H9 (cell line): ENCODE measurements at regions not wholly inside any gene's neighbourhood (a gene's known extent, or its start where the extent isn't known, plus 50 kb on each side); places are given as distances from the start of the nearest gene placed in this dataset.

Experiments used
- DNase-seq: peaks from one replicate; pipeline ENCODE4 v3.0.0-alpha.2; 2017
- H2AFZ ChIP-seq: one replicate; pipeline ENCODE4 v1.6.1; 2013; ENCODE audit warnings: mild to moderate bottlenecking, low read length, control low read depth, moderate library complexity
- H2AK5ac ChIP-seq: 2 replicates; pipeline ENCODE4 v1.6.1; 2013; ENCODE audit warnings: low read length, control low read depth, mixed read lengths; ENCODE audit not compliant: insufficient read length
- H2BK120ac ChIP-seq: one replicate; pipeline ENCODE4 v1.6.1; 2013; ENCODE audit warnings: low read depth, mild to moderate bottlenecking, low read length, control low read depth, inconsistent platforms; ENCODE audit not compliant: poor library complexity, severe bottlenecking
- H2BK12ac ChIP-seq: 2 replicates; pipeline ENCODE4 v1.6.1; 2013; ENCODE audit warnings: low read length, control low read depth, mixed read lengths, low read depth; ENCODE audit not compliant: insufficient read length
- H2BK15ac ChIP-seq: 2 replicates; pipeline ENCODE4 v1.6.1; 2013; ENCODE audit warnings: low read depth, low read length, control low read depth
- H2BK20ac ChIP-seq: one replicate; pipeline ENCODE4 v1.6.1; 2013; ENCODE audit warnings: low read depth, mild to moderate bottlenecking, low read length, control low read depth, inconsistent platforms; ENCODE audit not compliant: poor library complexity, severe bottlenecking
- H2BK5ac ChIP-seq: 2 replicates; pipeline ENCODE4 v1.6.1; 2013; ENCODE audit warnings: low read length, control low read depth, mixed read lengths; ENCODE audit not compliant: insufficient read length
- H3K14ac ChIP-seq: 2 replicates; pipeline ENCODE4 v1.6.1; 2013; ENCODE audit warnings: low read length, control low read depth; ENCODE audit not compliant: insufficient read depth
- H3K18ac ChIP-seq: 2 replicates; pipeline ENCODE4 v1.6.1; 2013; ENCODE audit warnings: low read depth, mild to moderate bottlenecking, mixed read lengths, low read length, control low read depth; ENCODE audit not compliant: insufficient read length
- H3K23ac ChIP-seq: 2 replicates; pipeline ENCODE4 v1.6.1; 2013; ENCODE audit warnings: low read length, control low read depth, mixed read lengths, low read depth; ENCODE audit not compliant: insufficient read length
- H3K23me2 ChIP-seq: 2 replicates; pipeline ENCODE4 v1.6.1; 2013; ENCODE audit warnings: low read depth, mild to moderate bottlenecking, mixed read lengths, low read length, control low read depth; ENCODE audit not compliant: insufficient read length, poor library complexity, severe bottlenecking
- H3K27ac ChIP-seq: 2 replicates; pipeline ENCODE4 v1.5.1; 2013; ENCODE audit warnings: low read length, control low read depth, mixed read lengths, low read depth; ENCODE audit not compliant: insufficient read length
- H3K27me3 ChIP-seq: 2 replicates; pipeline ENCODE4 v1.6.1; 2013; ENCODE audit warnings: low read length, control low read depth, inconsistent platforms; ENCODE audit not compliant: insufficient read depth
- H3K4ac ChIP-seq: 2 replicates; pipeline ENCODE4 v1.6.1; 2013; ENCODE audit warnings: low read depth, mild to moderate bottlenecking, control low read depth, inconsistent platforms, low read length, moderate library complexity
- H3K4me1 ChIP-seq: 2 replicates; pipeline ENCODE4 v1.6.1; 2013; ENCODE audit warnings: low read length, control low read depth, inconsistent platforms; ENCODE audit not compliant: insufficient read depth
- H3K4me2 ChIP-seq: 2 replicates; pipeline ENCODE4 v1.6.1; 2013; ENCODE audit warnings: low read length, control low read depth, mixed read lengths; ENCODE audit not compliant: insufficient read length, insufficient read depth
- H3K56ac ChIP-seq: 2 replicates; pipeline ENCODE4 v1.6.1; 2013; ENCODE audit warnings: low read depth, mild to moderate bottlenecking, mixed read lengths, low read length, control low read depth; ENCODE audit not compliant: insufficient read length
- H3K79me1 ChIP-seq: 2 replicates; pipeline ENCODE4 v1.6.1; 2013; ENCODE audit warnings: low read depth, mild to moderate bottlenecking, moderate library complexity, low read length, control low read depth, inconsistent platforms; ENCODE audit not compliant: insufficient read depth, poor library complexity, severe bottlenecking
- H3K79me2 ChIP-seq: 2 replicates; pipeline ENCODE4 v1.6.1; 2013; ENCODE audit warnings: low read length, control low read depth, inconsistent platforms; ENCODE audit not compliant: insufficient read depth
- H3K9ac ChIP-seq: 2 replicates; pipeline ENCODE4 v1.6.1; 2013; ENCODE audit warnings: low read length, control low read depth, mixed read lengths; ENCODE audit not compliant: insufficient read length; ENCODE audit errors: extremely low read depth
- H3K9me3 ChIP-seq: one replicate; pipeline ENCODE4 v1.6.1; 2013; ENCODE audit warnings: low read depth, low read length, inconsistent platforms; ENCODE audit not compliant: control insufficient read depth
- H3T11ph ChIP-seq: one replicate; pipeline ENCODE4 v1.6.1; 2013; ENCODE audit warnings: mild to moderate bottlenecking, low read length, control low read depth, inconsistent platforms
- H4K20me1 ChIP-seq: one replicate; pipeline ENCODE4 v1.6.1; 2013; ENCODE audit not compliant: control insufficient read depth, insufficient read length, insufficient read depth
- H4K5ac ChIP-seq: 2 replicates; pipeline ENCODE4 v1.6.1; 2013; ENCODE audit warnings: low read depth, mild to moderate bottlenecking, mixed read lengths, low read length, control low read depth; ENCODE audit not compliant: insufficient read length
- H4K8ac ChIP-seq: replicated peaks from 2 replicates; pipeline ENCODE4 v1.6.1; 2013; ENCODE audit warnings: low read length, control low read depth, mixed read lengths, low read depth; ENCODE audit not compliant: insufficient read length
- H4K91ac ChIP-seq: 2 replicates; pipeline ENCODE4 v1.6.1; 2013; ENCODE audit warnings: low read depth, mild to moderate bottlenecking, moderate library complexity, mixed read lengths, low read length, control low read depth; ENCODE audit not compliant: insufficient read length
- H3K27ac Mint-ChIP-seq, 3 experiments: 2 replicates in 2 of 3; 3 replicates in 1 of 3; pipeline ENCODE4 v1.8.0; 2020 to 2021; ENCODE audit warnings: mixed read lengths in 3 of 3, mild to moderate bottlenecking in 1 of 3, moderate library complexity in 1 of 3
- H3K27me3 Mint-ChIP-seq: 2 replicates; pipeline ENCODE4 v1.8.0; 2021; ENCODE audit warnings: low read depth, mild to moderate bottlenecking, moderate library complexity, mixed read lengths
- H3K36me3 Mint-ChIP-seq, 3 experiments: 2 replicates in 2 of 3; 3 replicates in 1 of 3; pipeline ENCODE4 v1.8.0; 2020 to 2021; ENCODE audit warnings: low read depth in 3 of 3, mixed read lengths in 3 of 3; ENCODE audit not compliant: insufficient read depth in 1 of 3
- H3K4me1 Mint-ChIP-seq, 2 experiments: 2 replicates each; pipeline ENCODE4 v1.8.0; 2020; ENCODE audit warnings: mixed read lengths in 2 of 2
- H3K4me3 Mint-ChIP-seq, 2 experiments: 2 replicates in 1 of 2; 3 replicates in 1 of 2; pipeline ENCODE4 v1.8.0; 2020 to 2021; ENCODE audit warnings: mild to moderate bottlenecking in 2 of 2, mixed read lengths in 2 of 2, moderate library complexity in 1 of 2
- H3K9me3 Mint-ChIP-seq, 2 experiments: 2 replicates in 1 of 2; 3 replicates in 1 of 2; pipeline ENCODE4 v1.8.0; 2020; ENCODE audit warnings: mild to moderate bottlenecking in 2 of 2, mixed read lengths in 2 of 2, moderate library complexity in 1 of 2
- CTCF ChIP-seq: fragments of 200-600 bp; sonication (generic); conservative IDR thresholded peaks from 3 replicates; pipeline ENCODE4 v1.8.0; 2021; ENCODE audit warnings: antibody characterized with exemption, mild to moderate bottlenecking
- WGBS: extraction: QIAGEN DNeasy Blood & Tissue Kit; methylation state at CpG from one replicate; pipeline ENCODE4 v1.1.7; 2013; ENCODE audit warnings: missing lambda C conversion rate, low lambda C conversion rate, mixed read lengths; ENCODE audit not compliant: insufficient read length; ENCODE audit errors: extremely low coverage; 5-methylcytosine and 5-hydroxymethylcytosine counted together

- Histone ChIP-seq H3K9ac (no peak overlapping the region), H4K20me1 (no peaks in the 10 kb centered on the region), H3K18ac (no peak overlapping the region), H3T11ph (no peak overlapping the region), H3K23ac (no peak overlapping the region), H3K14ac (no peak overlapping the region), H3K4me2 (no peak overlapping the region), H3K27me3 (no peaks in the 10 kb centered on the region), H3K9me3 (no peaks in the 10 kb centered on the region), H2AK5ac (no peak overlapping the region), H4K5ac (no peak overlapping the region), H3K79me1 (no peaks in the 10 kb centered on the region), H2BK120ac (no peak overlapping the region), H3K27ac (no peak overlapping the region), H2BK12ac (no peak overlapping the region), H3K23me2 (no peaks in the 10 kb centered on the region), H2BK5ac (no peak overlapping the region), H3K56ac (no peak overlapping the region), H3K4me1 (peaks cover 2% of the 10 kb centered on the region; the same call in 1 of the 2 replicates), H2BK15ac (no peak overlapping the region), H3K79me2 (no peaks in the 10 kb centered on the region), H2BK20ac (no peak overlapping the region), H4K8ac (no peak overlapping the region), H2AFZ (no peak overlapping the region), H3K4ac (no peak overlapping the region), H4K91ac (no peak overlapping the region)
- Mint-ChIP-seq H3K4me3 (no peak overlapping the region), H3K9me3 (peaks cover 2 to 6% of the 10 kb centered on the region in 2 experiments; a peak in 2 of 5 replicates), H3K27me3 (no peaks in the 10 kb centered on the region), H3K27ac (no peak overlapping the region), H3K4me1 (peaks cover 4 to 11% of the 10 kb centered on the region in 2 experiments; a peak in 3 of 4 replicates), H3K36me3 (peaks cover 0 to 3% (median 0%) of the 10 kb centered on the region in 3 experiments; a peak in 2 of 7 replicates)
- no CpG with 5 or more reads among the region's 4 CpGs for WGBS
- no peak for TF ChIP-seq CTCF
- no peak for DNase-seq
Observed at GRCh38 chr15:94857466-94857865, 626.1 kb downstream of the MCTP2 start.
